CD4-positive, alpha-beta T cell treated with Interleukin-12 subunit alpha and Interleukin-12 subunit beta, for 1 hour (primary cell): ENCODE measurements at regions not wholly inside any gene's neighbourhood (a gene's known extent, or its start where the extent isn't known, plus 50 kb on each side); places are given as distances from the start of the nearest gene placed in this dataset.
A peak's percentile ranks its signal among the peaks of the same experiment; 100 is the strongest.
"Not testable (repeated sequence)": the region's sequence is repeated elsewhere in the genome, so short reads cannot be mapped to it uniquely, and the experiment has no call there.

Source experiments
- DNase-seq: peaks from one replicate; pipeline ENCODE4 v3.0.0-alpha.2; 2020

DNA sequence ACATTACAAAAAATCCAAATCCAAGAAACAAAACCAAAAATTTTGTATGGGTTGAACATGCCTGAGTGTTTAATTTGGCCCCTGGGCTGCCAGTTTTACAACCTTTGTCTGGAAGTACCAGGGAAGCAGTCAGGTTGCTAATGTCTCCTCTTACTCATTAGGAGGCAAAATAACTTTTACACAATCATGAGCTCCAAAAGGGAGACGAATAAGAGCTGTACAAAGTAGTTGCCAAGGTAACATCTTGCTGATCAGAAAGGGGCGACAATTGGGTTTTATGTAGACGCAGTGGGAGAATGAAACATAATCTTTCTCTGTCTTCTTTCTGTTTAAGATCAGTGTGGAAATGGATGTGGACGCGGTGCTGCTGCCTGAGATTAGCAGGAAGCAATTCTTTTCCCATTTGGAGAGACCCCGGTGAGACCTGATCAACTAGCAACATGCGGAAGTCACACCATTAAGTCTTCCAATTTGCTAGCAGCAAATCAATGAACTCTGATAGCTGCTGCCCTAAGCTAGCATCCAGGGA, 90.7 kb upstream of the IGFBP7 start:
- DNase-seq: no peak

DNA sequence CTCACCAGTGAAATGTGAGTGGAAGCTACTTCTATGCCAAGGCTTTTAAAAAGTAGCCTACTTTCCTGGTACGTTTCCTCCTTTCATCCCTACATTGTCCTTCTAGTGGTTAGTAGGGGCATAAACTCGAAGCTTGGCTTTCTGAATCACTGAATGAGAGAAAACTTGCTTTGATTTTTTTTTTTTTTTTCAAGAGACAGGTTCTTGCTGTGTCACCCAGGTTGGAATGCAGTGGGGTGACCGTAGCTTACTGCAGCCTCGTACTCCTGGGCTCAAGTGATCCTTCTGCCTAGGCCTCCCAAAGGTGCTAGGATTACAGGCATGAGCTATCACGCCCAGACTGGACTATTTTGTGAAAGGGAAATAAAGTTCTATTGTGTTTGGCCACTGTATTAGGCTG, 89.1 kb upstream of the IGFBP7 start:
- no peak for DNase-seq

DNA sequence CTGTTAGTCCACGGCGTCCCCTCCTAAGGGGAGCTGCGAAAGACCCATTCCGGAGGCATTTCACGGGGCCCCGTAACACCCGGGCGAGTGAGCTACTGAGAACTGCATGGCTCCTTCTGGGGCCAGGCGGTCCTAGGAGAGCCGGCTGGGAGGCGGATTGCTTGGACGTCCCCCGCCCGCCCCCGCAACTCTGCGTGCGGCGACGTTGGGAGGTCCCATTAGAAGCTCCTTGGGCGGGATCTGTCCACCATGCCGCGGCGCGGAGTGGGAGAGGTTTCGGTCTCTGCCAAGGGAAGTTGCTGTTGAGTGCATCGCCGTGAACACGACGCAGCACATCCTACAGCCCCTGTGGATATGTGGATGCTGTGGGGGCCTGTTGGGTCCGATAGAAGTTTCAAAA, 85.4 kb upstream of the IGFBP7 start:
- DNase-seq: no peak

DNA sequence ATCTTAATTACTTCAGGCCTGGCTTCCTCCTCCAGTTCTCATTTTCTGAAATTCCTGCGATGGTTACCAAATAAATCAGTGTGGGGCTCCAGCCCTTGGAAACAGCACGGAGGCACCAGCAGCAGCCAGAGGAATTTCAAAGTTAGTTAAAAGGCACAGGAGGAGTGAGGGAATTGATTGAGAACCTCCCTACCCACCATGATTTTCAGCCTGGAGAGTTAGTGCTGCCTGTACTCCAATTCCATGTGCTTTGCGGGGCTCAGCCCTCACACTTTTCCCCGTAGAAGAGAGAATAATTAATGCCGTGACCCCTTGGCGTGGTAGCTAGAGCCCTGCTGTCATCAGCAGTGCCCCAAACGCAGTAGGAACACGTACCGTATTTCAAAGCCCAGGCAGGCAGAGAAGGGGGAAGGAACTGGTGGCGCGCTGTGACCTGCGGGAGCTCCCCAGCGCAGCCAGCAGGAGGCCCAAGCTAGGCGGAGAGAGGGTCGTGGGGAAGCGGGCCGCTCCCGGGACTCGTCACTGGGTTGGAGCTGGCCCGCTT, 84.0 kb upstream of the IGFBP7 start:
- DNase-seq: no peak

DNA sequence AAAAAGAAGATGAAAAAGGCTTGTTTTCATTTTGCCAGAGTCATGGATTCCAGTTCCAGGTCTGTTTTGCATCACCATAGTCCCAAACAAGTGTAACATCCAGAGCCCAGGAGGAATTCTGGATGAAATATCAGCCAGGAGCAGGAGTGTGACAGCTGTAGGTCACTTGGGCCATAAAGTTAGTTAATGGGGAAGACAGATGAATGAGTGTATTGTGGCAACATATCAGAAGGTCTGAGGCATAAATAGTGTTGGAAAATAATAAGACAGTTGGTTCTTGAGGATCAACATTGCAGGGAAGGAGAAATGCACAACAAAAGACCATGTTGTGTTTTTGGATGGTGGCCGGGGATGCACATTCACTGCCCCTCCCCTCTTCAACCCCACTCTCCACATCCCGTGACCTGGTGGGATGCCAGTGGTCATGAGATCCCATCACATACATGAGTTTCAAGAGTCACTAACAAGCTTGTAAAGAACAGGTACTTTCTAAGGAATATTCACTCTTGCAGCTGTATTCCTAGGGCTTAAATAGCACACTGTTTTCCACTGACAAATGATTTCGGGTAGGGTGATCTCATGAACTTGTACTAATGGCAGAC, 83.1 kb upstream of the IGFBP7 start:
- DNase-seq: no peak

- DNase-seq: no peak
Observed at GRCh38 chr4:57191523-57192034, 81.4 kb upstream of the IGFBP7 start.

GRCh38 chr4:57190601-57191481, 80.7 kb upstream of the IGFBP7 start:
- peak; percentile 5 for DNase-seq

DNA sequence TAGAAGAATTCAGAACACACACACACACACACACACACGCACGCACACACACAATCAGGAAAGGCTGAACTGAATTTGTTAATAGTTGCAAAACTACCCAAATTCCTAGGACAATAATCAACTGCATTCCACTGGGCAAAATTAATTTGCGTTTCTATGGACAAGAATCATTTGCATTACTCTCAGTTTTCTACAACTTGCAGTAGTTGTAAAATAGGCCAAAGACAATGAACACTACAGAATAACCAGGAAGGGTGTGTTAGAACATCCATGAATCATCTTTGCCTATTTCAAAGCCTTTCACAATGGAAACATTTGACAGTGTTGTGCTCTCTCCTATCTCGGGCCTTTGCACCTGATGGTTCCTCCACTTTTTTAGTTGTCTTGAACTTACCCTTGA, 77.1 kb upstream of the IGFBP7 start:
- no peak for DNase-seq

DNA sequence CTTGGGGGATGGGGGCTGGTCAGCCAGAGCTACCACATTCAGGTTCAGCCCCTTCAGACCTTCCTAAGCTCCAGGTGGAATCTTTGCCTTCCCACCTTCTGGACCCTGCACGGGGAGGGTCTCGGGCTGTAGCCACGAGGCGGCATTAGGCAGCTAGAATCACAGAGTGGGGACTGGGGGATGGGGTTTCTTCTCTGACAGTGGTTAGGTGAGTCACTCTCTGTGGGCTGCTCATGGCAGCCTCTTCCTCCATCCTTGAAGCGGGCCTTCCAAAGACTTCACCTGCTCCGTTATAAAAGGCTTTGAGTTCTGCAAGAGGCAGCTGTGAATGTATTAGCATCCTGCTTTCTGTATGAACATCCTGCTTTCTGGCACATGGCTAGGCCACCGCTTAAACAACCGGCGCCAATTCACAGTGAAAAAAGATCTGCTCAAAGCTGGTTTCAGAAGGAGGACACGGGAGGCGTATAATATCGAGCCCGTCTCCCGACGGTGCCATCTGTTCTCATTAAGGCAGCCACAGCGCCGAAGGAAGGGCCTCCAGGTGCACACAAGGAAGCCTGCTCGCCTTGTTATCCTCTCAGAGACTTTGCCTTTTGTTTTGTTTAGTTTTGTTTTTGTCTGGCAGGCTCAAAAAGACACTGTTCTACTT, 74.3 kb upstream of the IGFBP7 start:
- DNase-seq: no peak

GRCh38 chr4:57182132-57182874, 72.1 kb upstream of the IGFBP7 start:
- no peak for DNase-seq

DNA sequence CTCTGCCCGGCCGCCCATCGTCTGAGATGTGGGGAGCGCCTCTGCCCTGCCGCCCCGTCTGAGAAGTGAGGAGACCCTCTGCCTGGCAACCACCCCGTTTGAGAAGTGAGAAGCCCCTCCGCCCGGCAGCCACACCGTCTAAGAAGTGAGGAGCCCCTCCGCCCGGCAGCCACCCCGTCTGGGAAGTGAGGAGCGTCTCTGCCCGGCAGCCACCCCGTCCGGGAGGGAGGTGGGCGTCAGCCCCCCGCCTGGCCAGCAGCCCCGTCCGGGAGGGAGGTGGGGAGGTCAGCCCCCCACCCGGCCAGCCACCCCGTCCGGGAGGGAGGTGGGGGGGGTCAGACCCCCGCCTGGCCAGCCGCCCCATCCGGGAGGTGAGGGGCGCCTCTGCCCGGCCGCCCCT, 63.0 kb upstream of the IGFBP7 start:
- DNase-seq: not testable (repeated sequence)

DNA sequence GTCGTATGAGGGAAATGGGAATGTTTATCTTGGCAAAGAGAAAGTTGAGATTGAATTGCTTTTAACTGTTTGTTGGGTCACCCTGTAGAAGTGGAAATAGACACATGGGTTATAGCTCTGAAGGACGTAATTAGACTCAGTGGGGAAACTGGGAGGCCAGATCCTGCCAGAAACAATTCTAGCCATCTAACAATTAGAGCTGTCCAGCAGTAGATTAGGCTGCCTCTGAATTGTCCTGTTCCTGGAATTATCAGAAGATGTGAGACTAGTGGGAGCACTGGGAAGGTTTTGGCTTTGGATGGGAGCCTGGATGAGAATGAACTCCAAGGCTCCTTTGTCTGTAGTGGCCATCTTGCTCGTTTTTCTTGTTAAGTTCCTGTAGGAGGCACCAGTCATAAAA, 61.9 kb upstream of the IGFBP7 start:
- DNase-seq: no peak

DNA sequence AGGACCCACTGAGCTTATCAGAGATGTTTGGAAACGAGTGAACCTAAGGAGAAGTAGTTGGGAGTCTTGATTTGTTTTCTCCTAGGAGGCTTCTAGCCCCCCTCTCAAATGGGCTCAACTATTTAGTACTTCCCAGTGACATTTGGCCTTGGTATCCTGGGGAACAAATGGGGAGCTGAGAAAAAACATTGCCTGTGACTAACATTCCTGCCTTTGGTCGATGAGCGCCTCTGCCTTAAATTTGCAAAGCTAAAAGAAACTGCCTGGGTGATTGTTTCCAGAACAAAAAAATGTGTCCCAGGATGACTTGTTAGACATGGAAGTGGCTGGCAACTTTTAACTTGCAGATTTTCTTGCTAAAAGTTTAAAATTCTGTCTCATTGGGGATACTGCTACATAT, 58.8 kb upstream of the IGFBP7 start:
- DNase-seq: no peak

GRCh38 chr4:57163530-57164459, 53.6 kb upstream of the IGFBP7 start:
- DNase-seq: peak; percentile 65

GRCh38 chr4:57162499-57163019, 52.4 kb upstream of the IGFBP7 start:
- no peak for DNase-seq
